PC-9 (cell line): ENCODE measurements at regions not wholly inside any gene's neighbourhood (a gene's known extent, or its start where the extent isn't known, plus 50 kb on each side); places are given as distances from the start of the nearest gene placed in this dataset.

Experiments used
- BruUV-seq: library from RNA; stranded (reverse); fragments of 400-500 nt; replicated peaks from 2 replicates; lab custom pipeline; 2021; lab: Mats Ljungman, UMichigan
- CTCF ChIA-PET: fragments of 300-600 bp; sonication (Branson Sonifier 250); formaldehyde crosslinking; loops from one replicate; lab custom pipeline; 2022; ENCODE audit warnings: antibody characterized with exemption; lab: Charles Lee
- POLR2A ChIA-PET: fragments of 300-600 bp; sonication (Branson Sonifier 250); formaldehyde crosslinking; loops from one replicate; lab custom pipeline; 2022; ENCODE audit warnings: antibody characterized with exemption; ENCODE audit not compliant: unreplicated experiment; lab: Charles Lee
- DNase-seq, 2 experiments: peaks; one replicate each; pipeline versions ENCODE4 v3.0.0 to v3.0.0-alpha.2; 2015 to 2022; ENCODE audit warnings: mixed read lengths in 1 of 2
- H2AFZ ChIP-seq: fragments of 200-600 bp; sonication (generic); 2 replicates; pipeline ENCODE4 v1.8.1; 2017; ENCODE audit warnings: antibody characterized with exemption
- H3F3A ChIP-seq: fragments of 200-600 bp; sonication (generic); 2 replicates; pipeline ENCODE4 v1.8.1; 2017; ENCODE audit warnings: antibody characterized with exemption, mild to moderate bottlenecking, low read depth; ENCODE audit not compliant: insufficient read depth
- H3K27ac ChIP-seq: fragments of 200-600 bp; sonication (generic); 2 replicates; pipeline ENCODE4 v1.6.1; 2016; ENCODE audit warnings: mixed run types
- H3K27me3 ChIP-seq: fragments of 200-600 bp; sonication (generic); 2 replicates; pipeline ENCODE4 v1.6.1; 2016; ENCODE audit warnings: low read depth, mixed run types; ENCODE audit not compliant: insufficient read depth
- H3K36me3 ChIP-seq: fragments of 200-600 bp; sonication (generic); 2 replicates; pipeline ENCODE4 v1.6.1; 2016; ENCODE audit warnings: low read depth, mixed run types
- H3K4me1 ChIP-seq: fragments of 200-600 bp; sonication (generic); replicated peaks from 2 replicates; pipeline ENCODE4 v1.6.1; 2016; ENCODE audit warnings: mixed run types; ENCODE audit not compliant: insufficient read depth
- H3K4me2 ChIP-seq: fragments of 200-600 bp; sonication (generic); 2 replicates; pipeline ENCODE4 v1.6.1; 2017; ENCODE audit warnings: mixed run types
- H3K4me3 ChIP-seq: fragments of 200-600 bp; sonication (generic); 2 replicates; pipeline ENCODE4 v1.6.1; 2016; ENCODE audit warnings: mixed run types
- H3K79me2 ChIP-seq: fragments of 200-600 bp; sonication (generic); 2 replicates; pipeline ENCODE4 v1.6.1; 2017; ENCODE audit warnings: low read depth, mixed run types
- H3K9me2 ChIP-seq: fragments of 200-600 bp; sonication (generic); 2 replicates; pipeline ENCODE4 v1.8.1; 2017; ENCODE audit warnings: mild to moderate bottlenecking; ENCODE audit not compliant: insufficient read depth
- H3K9me3 ChIP-seq: fragments of 200-600 bp; sonication (generic); 2 replicates; pipeline ENCODE4 v1.8.1; 2016; ENCODE audit warnings: low read depth; ENCODE audit not compliant: insufficient read depth
- H4K20me1 ChIP-seq: fragments of 200-600 bp; sonication (generic); 2 replicates; pipeline ENCODE4 v1.8.1; 2017; ENCODE audit not compliant: insufficient read depth
- EZH2 ChIP-seq: fragments of 200-600 bp; sonication (generic); IDR thresholded peaks from 2 replicates; pipeline ENCODE4 v1.8.0; 2017; ENCODE audit warnings: antibody characterized with exemption, low read depth
- intact Hi-C: fragments of 100-400 bp; cut with micrococcal nuclease; formaldehyde crosslinking; loops from one replicate; pipeline ENCODE4 v1.10.0; 2022; ENCODE audit not compliant: unreplicated experiment
- TF ChIP-seq, protein P1 (sequence below): fragments of 200-600 bp; sonication (generic); conservative IDR thresholded peaks from 2 replicates; pipeline ENCODE4 v1.6.1; 2017; ENCODE audit warnings: mixed run types, antibody characterized with exemption, mild to moderate bottlenecking, moderate library complexity

- TF ChIP-seq, protein P1, sequence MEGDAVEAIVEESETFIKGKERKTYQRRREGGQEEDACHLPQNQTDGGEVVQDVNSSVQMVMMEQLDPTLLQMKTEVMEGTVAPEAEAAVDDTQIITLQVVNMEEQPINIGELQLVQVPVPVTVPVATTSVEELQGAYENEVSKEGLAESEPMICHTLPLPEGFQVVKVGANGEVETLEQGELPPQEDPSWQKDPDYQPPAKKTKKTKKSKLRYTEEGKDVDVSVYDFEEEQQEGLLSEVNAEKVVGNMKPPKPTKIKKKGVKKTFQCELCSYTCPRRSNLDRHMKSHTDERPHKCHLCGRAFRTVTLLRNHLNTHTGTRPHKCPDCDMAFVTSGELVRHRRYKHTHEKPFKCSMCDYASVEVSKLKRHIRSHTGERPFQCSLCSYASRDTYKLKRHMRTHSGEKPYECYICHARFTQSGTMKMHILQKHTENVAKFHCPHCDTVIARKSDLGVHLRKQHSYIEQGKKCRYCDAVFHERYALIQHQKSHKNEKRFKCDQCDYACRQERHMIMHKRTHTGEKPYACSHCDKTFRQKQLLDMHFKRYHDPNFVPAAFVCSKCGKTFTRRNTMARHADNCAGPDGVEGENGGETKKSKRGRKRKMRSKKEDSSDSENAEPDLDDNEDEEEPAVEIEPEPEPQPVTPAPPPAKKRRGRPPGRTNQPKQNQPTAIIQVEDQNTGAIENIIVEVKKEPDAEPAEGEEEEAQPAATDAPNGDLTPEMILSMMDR, result no peak
- no peak for TF ChIP-seq EZH2
- Histone ChIP-seq H3K36me3 (no peaks in the 10 kb centered on the region), H3K79me2 (no peaks in the 10 kb centered on the region), H2AFZ (no peak overlapping the region), H3K4me2 (no peak overlapping the region), H4K20me1 (no peaks in the 10 kb centered on the region), H3K9me3 (no peaks in the 10 kb centered on the region), H3F3A (no peaks in the 10 kb centered on the region), H3K4me1 (no peaks in the 10 kb centered on the region), H3K4me3 (no peak overlapping the region), H3K27ac (no peak overlapping the region), H3K27me3 (no peaks in the 10 kb centered on the region), H3K9me2 (no peaks in the 10 kb centered on the region)
- CTCF ChIA-PET, result interaction anchor here (0.6 kb wide), 1 partner anchor 10 kb away, joined by 3 read pairs; no protein-coding TSS in a partner anchor
- POLR2A ChIA-PET, result no interaction called here
- no TSS peak for BruUV-seq
- intact Hi-C loops, result no loop called here
- no peak for DNase-seq
These were observed 566.2 kb downstream of the RAPGEF2 start for GRCh38 chr4:159669094-159669493.

DNA sequence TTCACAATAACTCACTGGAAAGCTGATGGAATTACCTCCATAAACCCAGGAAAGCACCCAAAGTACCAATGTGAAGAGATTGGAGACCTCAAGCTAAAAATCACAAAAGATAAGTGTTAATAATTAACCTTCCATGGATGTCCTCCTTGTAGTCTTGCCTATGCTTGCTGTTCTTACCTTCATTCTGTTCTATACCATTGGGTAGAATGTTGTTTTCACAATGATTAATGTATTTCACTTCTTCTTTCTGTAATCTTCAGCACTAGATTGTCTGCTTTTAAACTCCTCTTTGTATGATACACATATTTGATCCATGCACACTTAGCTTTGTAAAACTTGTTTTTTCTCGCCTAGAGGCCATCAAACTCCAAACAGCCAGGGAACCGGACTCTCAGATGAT lies 570.3 kb downstream of the RAPGEF2 start:
- Histone ChIP-seq H3K9me2 (no peaks in the 10 kb centered on the region), H3K4me2 (no peak overlapping the region), H3K27ac (no peak overlapping the region), H3K79me2 (no peaks in the 10 kb centered on the region), H3K9me3 (no peaks in the 10 kb centered on the region), H2AFZ (no peak overlapping the region), H3K4me1 (no peaks in the 10 kb centered on the region), H3K27me3 (no peaks in the 10 kb centered on the region), H3F3A (no peaks in the 10 kb centered on the region), H3K36me3 (no peaks in the 10 kb centered on the region), H4K20me1 (no peaks in the 10 kb centered on the region), H3K4me3 (no peak overlapping the region)
- POLR2A ChIA-PET, result no interaction called here
- intact Hi-C loops, result no loop called here
- TF ChIP-seq, protein P1, result no peak
- TF ChIP-seq EZH2, result no peak
- no peak for DNase-seq
- CTCF ChIA-PET, result no interaction called here
- no TSS peak for BruUV-seq

- Histone ChIP-seq H3K27ac (no peak overlapping the region), H3F3A (no peaks in the 10 kb centered on the region), H3K4me1 (no peaks in the 10 kb centered on the region), H3K9me3 (no peaks in the 10 kb centered on the region), H3K4me3 (no peak overlapping the region), H3K79me2 (no peaks in the 10 kb centered on the region), H4K20me1 (no peaks in the 10 kb centered on the region), H3K27me3 (no peaks in the 10 kb centered on the region), H3K36me3 (no peaks in the 10 kb centered on the region), H2AFZ (no peak overlapping the region), H3K9me2 (no peaks in the 10 kb centered on the region), H3K4me2 (no peak overlapping the region)
- ChIA-PET CTCF (no interaction called here), POLR2A (no interaction called here)
- intact Hi-C loops, result no loop called here
- no peak for DNase-seq
- BruUV-seq, result no TSS peak
- TF ChIP-seq, protein P1, result no peak
- TF ChIP-seq EZH2, result no peak
These were observed 571.4 kb downstream of the RAPGEF2 start for GRCh38 chr4:159674241-159674640.
